GM12878 (cell line): ENCODE measurements at regions not wholly inside any gene's neighbourhood (a gene's known extent, or its start where the extent isn't known, plus 50 kb on each side); places are given as distances from the start of the nearest gene placed in this dataset.

Experiments used
- CHD4 ChIP-seq: fragments of 200-600 bp; sonication (generic); IDR thresholded peaks from 2 replicates; pipeline ENCODE4 v1.6.1; 2016; ENCODE audit warnings: mild to moderate bottlenecking
- CTCF ChIP-seq, 3 experiments: IDR thresholded peaks in 2 of 3; conservative IDR thresholded peaks in 1 of 3; 2 replicates each; pipeline ENCODE4 v1.5.1; 2011; ENCODE audit warnings: low read depth in 3 of 3, low read length in 3 of 3, mild to moderate bottlenecking in 3 of 3, control low read depth in 2 of 3, moderate library complexity in 2 of 3, inconsistent platforms in 1 of 3, mixed read lengths in 1 of 3; ENCODE audit not compliant: control insufficient read depth in 2 of 3, insufficient read depth in 1 of 3; ENCODE audit errors: extremely low read depth in 1 of 3
- EP300 ChIP-seq, 2 experiments: fragments of 150-350 bp in 1 of 2; IDR thresholded peaks; 2 replicates each; pipeline ENCODE4 v1.6.1; 2011 to 2012; ENCODE audit warnings: low read depth in 2 of 2, low read length in 2 of 2, borderline replicate concordance in 1 of 2, improper control_type of control experiment in 1 of 2, inconsistent platforms in 1 of 2; ENCODE audit not compliant: control insufficient read depth in 1 of 2
- EZH2 ChIP-seq: IDR thresholded peaks from 2 replicates; pipeline ENCODE4 v1.6.1; 2012; ENCODE audit warnings: low read depth, mild to moderate bottlenecking, control low read depth, inconsistent platforms, low read length, borderline replicate concordance; ENCODE audit not compliant: control insufficient read depth
- FOXK2 ChIP-seq: fragments of 450-650 bp; IDR thresholded peaks from 2 replicates; pipeline ENCODE4 v1.6.1; 2017; ENCODE audit warnings: mild to moderate bottlenecking, moderate library complexity
- HDAC6 ChIP-seq: fragments of 200-600 bp; sonication (generic); IDR thresholded peaks from one replicate; pipeline ENCODE4 v1.8.0; 2017; ENCODE audit warnings: antibody characterized with exemption; ENCODE audit not compliant: unreplicated experiment
- NFIC ChIP-seq: IDR thresholded peaks from 2 replicates; pipeline ENCODE4 v1.6.1; 2012; ENCODE audit warnings: low read depth, mild to moderate bottlenecking, inconsistent platforms, low read length, moderate library complexity
- PKNOX1 ChIP-seq: fragments of 450-650 bp; IDR thresholded peaks from 2 replicates; pipeline ENCODE4 v1.6.1; 2016; ENCODE audit warnings: mild to moderate bottlenecking
- POLR2A ChIP-seq: IDR thresholded peaks from 2 replicates; pipeline ENCODE4 v1.6.1; 2011; ENCODE audit warnings: low read depth, mild to moderate bottlenecking, low read length
- REST ChIP-seq: IDR thresholded peaks from 2 replicates; pipeline ENCODE4 v1.6.1; 2012; ENCODE audit warnings: mild to moderate bottlenecking, low read depth, low read length
- SP1 ChIP-seq: IDR thresholded peaks from one replicate; pipeline ENCODE4 v1.6.1; 2011; ENCODE audit warnings: low read depth, low read length
- SRF ChIP-seq, 2 experiments: IDR thresholded peaks; 2 replicates each; pipeline ENCODE4 v1.6.1; 2011; ENCODE audit warnings: low read depth in 2 of 2, low read length in 2 of 2, mild to moderate bottlenecking in 1 of 2, moderate library complexity in 1 of 2
- ZZZ3 ChIP-seq: IDR thresholded peaks from 2 replicates; pipeline ENCODE4 v1.6.1; 2011; ENCODE audit warnings: low read depth; ENCODE audit not compliant: control insufficient read depth, insufficient read length

- no peak for TF ChIP-seq POLR2A
- no peak for TF ChIP-seq SRF (IDR thresholded peaks at IDR 0.05; ENCODE audit: low read depth in 2 of 2, low read length in 2 of 2)
- no peak for TF ChIP-seq SP1
- TF ChIP-seq CTCF (IDR thresholded peaks at IDR 0.05 in 2 of 3, conservative IDR thresholded peaks at IDR 0.05 in 1 of 3; ENCODE audit: control insufficient read depth in 2 of 3, extremely low read depth in 1 of 3, insufficient read depth in 1 of 3, low read depth in 3 of 3, low read length in 3 of 3): no peak
- TF ChIP-seq EZH2: no peak
- TF ChIP-seq NFIC: no peak
- TF ChIP-seq PKNOX1: no peak
- no peak for TF ChIP-seq REST
- no peak for TF ChIP-seq ZZZ3
- no peak for TF ChIP-seq FOXK2
- no peak for TF ChIP-seq EP300 (IDR thresholded peaks at IDR 0.05; ENCODE audit: borderline replicate concordance in 1 of 2, control insufficient read depth in 1 of 2, low read depth in 2 of 2, low read length in 2 of 2)
- no peak for TF ChIP-seq CHD4
- no peak for TF ChIP-seq HDAC6
These were observed 189.3 kb upstream of the STK17B start for GRCh38 chr2:196360650-196361049.
